ENCODE measurements at regions not wholly inside any gene's neighbourhood (a gene's known extent, or its start where the extent isn't known, plus 50 kb on each side); places are given as distances from the start of the nearest gene placed in this dataset.
"Not testable (repeated sequence)": the region's sequence is repeated elsewhere in the genome, so short reads cannot be mapped to it uniquely, and the experiment has no call there.

DNA sequence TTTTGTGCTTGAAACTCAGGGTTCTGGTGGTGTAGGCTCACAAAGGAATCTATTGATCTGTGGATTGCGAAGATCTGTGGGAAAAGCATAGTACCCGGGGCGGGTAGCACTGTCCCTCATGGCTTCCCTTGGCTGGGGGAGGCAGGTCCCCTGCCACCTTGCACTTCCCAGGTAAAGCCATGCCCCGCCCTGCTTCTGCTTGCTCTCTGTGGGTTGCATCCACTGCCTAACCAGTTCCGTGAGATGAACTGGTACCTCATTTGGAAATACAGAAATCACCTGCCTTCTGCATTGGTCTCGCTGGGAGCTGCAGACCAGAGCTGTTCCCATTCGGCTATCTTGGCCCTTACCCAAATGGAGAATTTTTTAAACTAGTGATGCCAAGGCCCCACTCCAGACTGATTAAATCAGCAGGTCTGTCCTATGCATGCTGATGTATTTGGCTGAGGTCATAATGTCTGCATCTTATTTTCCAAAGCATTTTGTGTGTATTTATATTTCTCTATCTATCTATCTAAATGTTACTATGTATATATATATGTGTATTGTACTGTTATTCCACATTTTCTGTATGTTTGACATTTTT, 65.5 kb upstream of the SLC7A14 start:
- no peak for DNase-seq (ENCODE audit: low spot score)
- no peak overlapping the region for H3K27ac ChIP-seq
- no peak overlapping the region for H3K4me3 ChIP-seq
- TF ChIP-seq, protein P1, sequence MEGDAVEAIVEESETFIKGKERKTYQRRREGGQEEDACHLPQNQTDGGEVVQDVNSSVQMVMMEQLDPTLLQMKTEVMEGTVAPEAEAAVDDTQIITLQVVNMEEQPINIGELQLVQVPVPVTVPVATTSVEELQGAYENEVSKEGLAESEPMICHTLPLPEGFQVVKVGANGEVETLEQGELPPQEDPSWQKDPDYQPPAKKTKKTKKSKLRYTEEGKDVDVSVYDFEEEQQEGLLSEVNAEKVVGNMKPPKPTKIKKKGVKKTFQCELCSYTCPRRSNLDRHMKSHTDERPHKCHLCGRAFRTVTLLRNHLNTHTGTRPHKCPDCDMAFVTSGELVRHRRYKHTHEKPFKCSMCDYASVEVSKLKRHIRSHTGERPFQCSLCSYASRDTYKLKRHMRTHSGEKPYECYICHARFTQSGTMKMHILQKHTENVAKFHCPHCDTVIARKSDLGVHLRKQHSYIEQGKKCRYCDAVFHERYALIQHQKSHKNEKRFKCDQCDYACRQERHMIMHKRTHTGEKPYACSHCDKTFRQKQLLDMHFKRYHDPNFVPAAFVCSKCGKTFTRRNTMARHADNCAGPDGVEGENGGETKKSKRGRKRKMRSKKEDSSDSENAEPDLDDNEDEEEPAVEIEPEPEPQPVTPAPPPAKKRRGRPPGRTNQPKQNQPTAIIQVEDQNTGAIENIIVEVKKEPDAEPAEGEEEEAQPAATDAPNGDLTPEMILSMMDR (IDR thresholded peaks at IDR 0.05): no peak

DNA sequence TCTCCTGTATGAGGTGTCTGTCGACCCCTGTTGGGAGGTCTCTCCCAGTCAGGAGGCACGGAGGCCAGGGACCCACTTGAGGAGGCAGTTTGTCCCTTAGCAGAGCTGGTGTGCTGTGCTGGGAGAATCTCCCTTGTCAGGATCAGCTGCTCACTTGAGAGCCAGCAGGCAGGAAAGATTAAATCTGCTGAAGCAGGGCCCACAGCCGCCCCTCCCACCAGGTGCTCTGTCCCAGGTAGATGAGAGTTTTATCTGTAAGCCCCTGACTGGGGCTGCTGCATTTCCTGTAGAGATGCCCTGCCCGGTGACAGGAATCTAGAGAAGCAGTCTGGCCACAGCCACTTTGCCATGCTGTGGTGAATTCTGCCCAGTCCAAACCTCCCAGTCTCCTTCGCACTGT, 64.7 kb upstream of the SLC7A14 start:
- H3K4me3 ChIP-seq; DNase-seq (ENCODE audit: low spot score); H3K27ac ChIP-seq: not testable (repeated sequence)

DNA sequence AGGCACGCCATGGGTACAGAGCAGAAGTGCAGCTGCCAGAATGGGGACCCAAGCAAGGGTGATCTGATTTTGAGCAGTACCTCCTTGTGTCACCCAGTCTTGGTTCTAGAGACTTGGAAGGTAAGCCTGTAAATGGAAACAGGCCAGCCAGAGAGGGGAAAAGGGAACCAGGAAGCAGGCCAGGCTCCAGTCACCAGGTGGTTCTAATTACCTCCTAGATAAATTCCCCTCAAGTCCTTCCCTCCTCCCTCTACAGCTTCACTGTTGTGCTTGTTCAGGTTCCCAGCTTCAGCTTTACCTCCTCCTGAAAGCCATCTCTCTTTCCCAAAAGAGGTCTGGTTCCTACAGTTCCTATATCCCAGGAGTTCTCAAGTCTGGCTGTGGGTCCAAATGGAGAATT, 58.8 kb upstream of the SLC7A14 start:
- Histone ChIP-seq H3K4me3 (no peak overlapping the region), H3K27ac (no peak overlapping the region)
- TF ChIP-seq, protein P1 (IDR thresholded peaks at IDR 0.05): no peak
- DNase-seq (ENCODE audit: low spot score): no peak

DNA sequence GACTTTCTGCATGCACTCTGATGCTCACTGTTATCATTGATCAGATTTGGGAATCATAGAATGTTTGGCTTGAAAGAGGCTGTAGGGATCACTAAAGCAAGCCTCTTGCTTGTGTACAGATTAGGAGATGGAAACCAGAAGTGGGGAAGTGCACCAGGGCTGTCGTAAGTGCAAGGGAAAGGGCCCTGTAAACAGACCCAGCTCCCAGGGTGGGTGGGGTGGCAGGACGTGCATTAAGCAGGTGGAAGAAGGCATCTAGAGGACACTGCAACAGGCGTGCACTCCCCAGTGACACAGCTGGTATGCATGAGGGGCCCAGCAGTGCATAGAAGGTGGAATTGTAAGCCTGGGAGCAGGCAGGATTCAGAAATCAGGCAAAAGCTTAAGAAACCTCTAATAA, 58.0 kb upstream of the SLC7A14 start:
- Histone ChIP-seq H3K27ac (no peak overlapping the region), H3K4me3 (no peak overlapping the region)
- no peak for DNase-seq (ENCODE audit: low spot score)
- TF ChIP-seq, protein P1 (IDR thresholded peaks at IDR 0.05): no peak

DNA sequence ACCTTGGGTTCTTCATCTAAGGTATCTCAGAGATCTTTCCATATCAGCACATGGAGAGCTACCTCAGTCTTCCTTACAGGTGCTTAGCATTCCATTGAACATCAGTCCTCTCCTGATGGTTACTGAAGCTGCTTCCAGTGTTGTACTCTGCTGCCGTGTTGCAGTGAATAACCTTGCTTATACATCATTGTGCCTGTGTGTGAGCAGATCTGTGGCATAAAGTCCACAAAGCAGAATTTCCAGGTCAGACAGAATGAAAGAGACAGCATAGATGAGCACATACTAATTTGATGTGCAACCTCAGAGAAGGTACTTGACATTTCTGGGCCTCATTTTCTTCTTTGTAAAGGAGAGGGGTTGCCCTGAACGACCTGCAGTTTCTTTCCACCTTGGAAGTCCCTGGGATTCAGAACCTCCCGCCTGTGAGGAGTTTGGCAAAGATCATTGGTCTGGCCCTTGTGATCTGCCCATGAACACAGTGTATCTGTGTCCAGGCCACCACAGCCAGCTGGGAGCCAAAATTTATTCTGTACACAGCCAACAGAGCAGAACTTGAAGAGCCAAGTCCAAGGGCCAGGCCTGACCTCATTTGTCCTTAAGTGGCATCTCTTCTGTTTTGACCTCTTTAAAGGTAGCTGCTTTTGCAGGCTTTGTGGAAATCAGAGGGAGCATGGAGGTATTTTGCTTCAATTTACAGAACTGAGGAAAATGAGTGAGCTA, 57.2 kb upstream of the SLC7A14 start:
- DNase-seq (ENCODE audit: low spot score): no peak
- H3K27ac ChIP-seq: no peak overlapping the region
- no peak overlapping the region for H3K4me3 ChIP-seq
- TF ChIP-seq, protein P1 (IDR thresholded peaks at IDR 0.05): no peak

DNA sequence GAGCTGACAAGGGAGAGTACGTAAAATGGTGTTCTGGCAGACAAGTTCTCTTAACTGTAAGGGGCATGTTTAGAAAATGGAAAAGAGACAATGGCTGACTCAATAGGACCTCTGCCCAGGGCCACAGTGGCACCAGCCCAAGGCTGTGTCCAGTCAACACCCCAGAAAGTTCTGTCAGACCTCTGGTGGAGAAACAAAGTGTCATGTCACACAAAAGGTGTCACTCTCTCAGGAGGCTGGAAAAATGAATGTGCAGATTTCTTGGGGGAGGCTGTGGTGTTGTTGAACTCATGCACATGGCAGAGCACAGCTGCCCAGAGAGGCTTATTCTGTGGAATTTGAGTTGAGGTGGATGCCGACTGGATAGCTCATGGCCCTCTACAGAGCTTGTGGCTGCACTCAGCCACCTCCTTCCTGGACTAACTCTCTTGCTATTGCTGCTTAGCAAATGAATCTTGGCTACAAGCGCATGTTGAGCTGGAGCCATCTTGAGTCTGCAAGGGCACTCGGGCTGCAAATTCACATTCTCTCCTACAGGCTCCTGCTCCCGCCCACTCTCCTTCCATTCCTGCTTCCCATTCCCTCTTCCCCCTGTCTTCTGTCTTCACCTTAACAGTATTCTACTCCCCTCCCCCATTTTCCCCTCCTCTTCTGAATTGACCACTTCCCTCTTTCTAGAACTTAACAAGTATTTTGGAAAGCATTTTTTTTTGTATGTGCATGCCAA, 55.8 kb upstream of the SLC7A14 start:
- TF ChIP-seq, protein P1 (IDR thresholded peaks at IDR 0.05): no peak
- H3K27ac ChIP-seq: no peak overlapping the region
- DNase-seq (ENCODE audit: low spot score): no peak
- no peak overlapping the region for H3K4me3 ChIP-seq

DNA sequence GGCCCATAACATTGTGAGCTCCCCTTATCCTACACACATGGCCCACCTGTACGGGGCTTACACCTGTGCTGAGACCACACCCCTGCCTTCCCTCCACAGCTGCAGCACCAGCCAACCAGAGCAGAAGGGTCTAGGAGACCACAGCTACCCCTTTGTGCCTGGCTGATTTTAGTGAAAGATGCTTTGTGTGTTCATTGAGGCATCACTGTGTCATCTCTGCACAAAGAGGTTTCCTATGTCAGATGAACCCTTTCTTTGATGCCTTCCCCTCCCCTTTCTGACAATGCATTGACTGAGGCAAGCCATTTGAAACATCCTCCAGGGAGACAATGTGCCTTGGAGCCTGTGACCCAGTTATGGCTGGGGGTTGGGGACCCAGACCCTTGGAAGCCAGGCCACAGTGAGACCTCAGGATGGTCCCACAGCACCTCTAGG, 54.9 kb upstream of the SLC7A14 start:
- no peak overlapping the region for H3K4me3 ChIP-seq
- TF ChIP-seq, protein P1 (IDR thresholded peaks at IDR 0.05): no peak
- H3K27ac ChIP-seq: no peak overlapping the region
- no peak for DNase-seq (ENCODE audit: low spot score)

All from coronary artery (tissue), 2 donors.